ENCODE measurements at regions not wholly inside any gene's neighbourhood (a gene's known extent, or its start where the extent isn't known, plus 50 kb on each side); places are given as distances from the start of the nearest gene placed in this dataset.

GRCh38 chr4:42824278-42824977 lies 68.1 kb upstream of the GRXCR1 start:
- no peak overlapping the region for H3K9ac ChIP-seq (ENCODE audit: low read depth, low read length, poor library complexity, severe bottlenecking)
- H3F3A ChIP-seq (ENCODE audit: low read depth): no peaks in the 10 kb centered on the region
- no peaks in the 10 kb centered on the region for H3K79me2 ChIP-seq (ENCODE audit: insufficient read depth, low read length)
- H3K9me2 ChIP-seq (replicated peaks; ENCODE audit: low read depth, low read length): no peaks in the 10 kb centered on the region
- H4K20me1 ChIP-seq (ENCODE audit: insufficient read depth, low read length, poor library complexity, severe bottlenecking): no peaks in the 10 kb centered on the region
- H3K4me3 ChIP-seq (ENCODE audit: low read length, poor library complexity, severe bottlenecking): no peak overlapping the region
- no peaks in the 10 kb centered on the region for H3K36me3 ChIP-seq (ENCODE audit: insufficient read depth, low read length)
- no peak overlapping the region for H2AFZ ChIP-seq (ENCODE audit: low read length)
- H3K27me3 ChIP-seq (ENCODE audit: insufficient read depth, low read length, poor library complexity, severe bottlenecking): no peaks in the 10 kb centered on the region
- no peaks in the 10 kb centered on the region for H3K9me3 ChIP-seq (ENCODE audit: insufficient read depth, low read depth, low read length)
- no peaks in the 10 kb centered on the region for H3K4me1 ChIP-seq (ENCODE audit: insufficient read depth, low read length, poor library complexity, severe bottlenecking)
- TF ChIP-seq EZH2phosphoT487 (IDR thresholded peaks at IDR 0.05; ENCODE audit: borderline replicate concordance) (no peak), CTCF (conservative IDR thresholded peaks at IDR 0.05; ENCODE audit: low read length) (no peak)
- H3K4me2 ChIP-seq (ENCODE audit: low read depth, low read length, poor library complexity, severe bottlenecking): no peak overlapping the region

- Histone ChIP-seq H3K4me3 (ENCODE audit: low read length, poor library complexity, severe bottlenecking) (no peak overlapping the region), H4K20me1 (ENCODE audit: insufficient read depth, low read length, poor library complexity, severe bottlenecking) (no peaks in the 10 kb centered on the region), H2AFZ (ENCODE audit: low read length) (no peak overlapping the region), H3K4me2 (ENCODE audit: low read depth, low read length, poor library complexity, severe bottlenecking) (no peak overlapping the region), H3K9me2 (replicated peaks; ENCODE audit: low read depth, low read length) (no peaks in the 10 kb centered on the region), H3K79me2 (ENCODE audit: insufficient read depth, low read length) (no peaks in the 10 kb centered on the region), H3K4me1 (ENCODE audit: insufficient read depth, low read length, poor library complexity, severe bottlenecking) (peaks cover 3% of the 10 kb centered on the region), H3K9me3 (ENCODE audit: insufficient read depth, low read depth, low read length) (no peaks in the 10 kb centered on the region), H3K36me3 (ENCODE audit: insufficient read depth, low read length) (no peaks in the 10 kb centered on the region), H3K27me3 (ENCODE audit: insufficient read depth, low read length, poor library complexity, severe bottlenecking) (no peaks in the 10 kb centered on the region), H3K9ac (ENCODE audit: low read depth, low read length, poor library complexity, severe bottlenecking) (no peak overlapping the region), H3F3A (ENCODE audit: low read depth) (no peaks in the 10 kb centered on the region)
- TF ChIP-seq CTCF (conservative IDR thresholded peaks at IDR 0.05; ENCODE audit: low read length) (no peak), EZH2phosphoT487 (IDR thresholded peaks at IDR 0.05; ENCODE audit: borderline replicate concordance) (no peak)
Observed at GRCh38 chr4:42821230-42821629, 71.3 kb upstream of the GRXCR1 start.

GRCh38 chr4:42819863-42820514 lies 72.5 kb upstream of the GRXCR1 start:
- Histone ChIP-seq H3K9me2 (replicated peaks; ENCODE audit: low read depth, low read length) (no peaks in the 10 kb centered on the region), H3K9me3 (ENCODE audit: insufficient read depth, low read depth, low read length) (no peaks in the 10 kb centered on the region), H3K36me3 (ENCODE audit: insufficient read depth, low read length) (no peaks in the 10 kb centered on the region), H3K4me3 (ENCODE audit: low read length, poor library complexity, severe bottlenecking) (no peak overlapping the region), H3K27me3 (ENCODE audit: insufficient read depth, low read length, poor library complexity, severe bottlenecking) (no peaks in the 10 kb centered on the region), H3K79me2 (ENCODE audit: insufficient read depth, low read length) (no peaks in the 10 kb centered on the region), H3K4me1 (ENCODE audit: insufficient read depth, low read length, poor library complexity, severe bottlenecking) (peaks cover 7% of the 10 kb centered on the region), H3K4me2 (ENCODE audit: low read depth, low read length, poor library complexity, severe bottlenecking) (no peak overlapping the region), H3F3A (ENCODE audit: low read depth) (no peaks in the 10 kb centered on the region), H4K20me1 (ENCODE audit: insufficient read depth, low read length, poor library complexity, severe bottlenecking) (no peaks in the 10 kb centered on the region), H2AFZ (ENCODE audit: low read length) (no peak overlapping the region), H3K9ac (ENCODE audit: low read depth, low read length, poor library complexity, severe bottlenecking) (no peak overlapping the region)
- TF ChIP-seq CTCF (conservative IDR thresholded peaks at IDR 0.05; ENCODE audit: low read length) (no peak), EZH2phosphoT487 (IDR thresholded peaks at IDR 0.05; ENCODE audit: borderline replicate concordance) (no peak)
